UCSD-AML1 (cell line): ENCODE measurements at regions not wholly inside any gene's neighbourhood (a gene's known extent, or its start where the extent isn't known, plus 50 kb on each side); places are given as distances from the start of the nearest gene placed in this dataset.
A peak's percentile ranks its signal among the peaks of the same experiment; 100 is the strongest.

Experiments
- DNase-seq: peaks from one replicate; lab custom pipeline; 2025; ENCODE audit not compliant: unreplicated experiment; lab: John Stamatoyannopoulos, UW

- no peak for DNase-seq
These were observed 163.6 kb upstream of the TARS1 start for GRCh38 chr5:33277061-33277650.

- DNase-seq, result no peak
These were observed 159.3 kb upstream of the TARS1 start for GRCh38 chr5:33281431-33281843.

- DNase-seq, result no peak
These were observed 158.6 kb upstream of the TARS1 start for GRCh38 chr5:33282157-33282556.

GRCh38 chr5:33282696-33283095, 158.1 kb upstream of the TARS1 start:
- no peak for DNase-seq

- no peak for DNase-seq
These were observed 157.5 kb upstream of the TARS1 start for GRCh38 chr5:33283243-33283642.

- DNase-seq, result no peak
These were observed 156.1 kb upstream of the TARS1 start for GRCh38 chr5:33284681-33285080.

- DNase-seq, result no peak
These were observed 153.5 kb upstream of the TARS1 start for GRCh38 chr5:33287242-33287641.

GRCh38 chr5:33291216-33292000, 149.4 kb upstream of the TARS1 start:
- no peak for DNase-seq

GRCh38 chr5:33297760-33298216, 143.0 kb upstream of the TARS1 start:
- no peak for DNase-seq

GRCh38 chr5:33299621-33300208, 141.1 kb upstream of the TARS1 start:
- DNase-seq, result peak; percentile 10

- no peak for DNase-seq
These were observed 140.5 kb upstream of the TARS1 start for GRCh38 chr5:33300209-33300742.

- no peak for DNase-seq
These were observed 137.1 kb upstream of the TARS1 start for GRCh38 chr5:33303579-33304095.

- no peak for DNase-seq
These were observed 136.2 kb upstream of the TARS1 start for GRCh38 chr5:33304601-33305000.

GRCh38 chr5:33305572-33305971, 135.2 kb upstream of the TARS1 start:
- DNase-seq, result no peak

GRCh38 chr5:33306758-33307157, 134.0 kb upstream of the TARS1 start:
- no peak for DNase-seq

- DNase-seq, result no peak
These were observed 132.2 kb upstream of the TARS1 start for GRCh38 chr5:33308586-33308985.

- no peak for DNase-seq
These were observed 131.7 kb upstream of the TARS1 start for GRCh38 chr5:33309068-33309467.

- DNase-seq, result no peak
These were observed 131.0 kb upstream of the TARS1 start for GRCh38 chr5:33309536-33310345.

GRCh38 chr5:33310451-33310850, 130.3 kb upstream of the TARS1 start:
- no peak for DNase-seq

- DNase-seq, result no peak
These were observed 128.9 kb upstream of the TARS1 start for GRCh38 chr5:33311893-33312292.
